H9 (cell line): ENCODE measurements at regions not wholly inside any gene's neighbourhood (a gene's known extent, or its start where the extent isn't known, plus 50 kb on each side); places are given as distances from the start of the nearest gene placed in this dataset.

Experiments
- DNase-seq: peaks from one replicate; pipeline ENCODE4 v3.0.0-alpha.2; 2017
- H2AFZ ChIP-seq: one replicate; pipeline ENCODE4 v1.6.1; 2013; ENCODE audit warnings: mild to moderate bottlenecking, low read length, control low read depth, moderate library complexity
- H2AK5ac ChIP-seq: 2 replicates; pipeline ENCODE4 v1.6.1; 2013; ENCODE audit warnings: low read length, control low read depth, mixed read lengths; ENCODE audit not compliant: insufficient read length
- H2BK120ac ChIP-seq: one replicate; pipeline ENCODE4 v1.6.1; 2013; ENCODE audit warnings: low read depth, mild to moderate bottlenecking, low read length, control low read depth, inconsistent platforms; ENCODE audit not compliant: poor library complexity, severe bottlenecking
- H2BK12ac ChIP-seq: 2 replicates; pipeline ENCODE4 v1.6.1; 2013; ENCODE audit warnings: low read length, control low read depth, mixed read lengths, low read depth; ENCODE audit not compliant: insufficient read length
- H2BK15ac ChIP-seq: 2 replicates; pipeline ENCODE4 v1.6.1; 2013; ENCODE audit warnings: low read depth, low read length, control low read depth
- H2BK20ac ChIP-seq: one replicate; pipeline ENCODE4 v1.6.1; 2013; ENCODE audit warnings: low read depth, mild to moderate bottlenecking, low read length, control low read depth, inconsistent platforms; ENCODE audit not compliant: poor library complexity, severe bottlenecking
- H2BK5ac ChIP-seq: 2 replicates; pipeline ENCODE4 v1.6.1; 2013; ENCODE audit warnings: low read length, control low read depth, mixed read lengths; ENCODE audit not compliant: insufficient read length
- H3K14ac ChIP-seq: 2 replicates; pipeline ENCODE4 v1.6.1; 2013; ENCODE audit warnings: low read length, control low read depth; ENCODE audit not compliant: insufficient read depth
- H3K18ac ChIP-seq: 2 replicates; pipeline ENCODE4 v1.6.1; 2013; ENCODE audit warnings: low read depth, mild to moderate bottlenecking, mixed read lengths, low read length, control low read depth; ENCODE audit not compliant: insufficient read length
- H3K23ac ChIP-seq: 2 replicates; pipeline ENCODE4 v1.6.1; 2013; ENCODE audit warnings: low read length, control low read depth, mixed read lengths, low read depth; ENCODE audit not compliant: insufficient read length
- H3K23me2 ChIP-seq: 2 replicates; pipeline ENCODE4 v1.6.1; 2013; ENCODE audit warnings: low read depth, mild to moderate bottlenecking, mixed read lengths, low read length, control low read depth; ENCODE audit not compliant: insufficient read length, poor library complexity, severe bottlenecking
- H3K27ac ChIP-seq: 2 replicates; pipeline ENCODE4 v1.5.1; 2013; ENCODE audit warnings: low read length, control low read depth, mixed read lengths, low read depth; ENCODE audit not compliant: insufficient read length
- H3K27me3 ChIP-seq: 2 replicates; pipeline ENCODE4 v1.6.1; 2013; ENCODE audit warnings: low read length, control low read depth, inconsistent platforms; ENCODE audit not compliant: insufficient read depth
- H3K4ac ChIP-seq: 2 replicates; pipeline ENCODE4 v1.6.1; 2013; ENCODE audit warnings: low read depth, mild to moderate bottlenecking, control low read depth, inconsistent platforms, low read length, moderate library complexity
- H3K4me1 ChIP-seq: 2 replicates; pipeline ENCODE4 v1.6.1; 2013; ENCODE audit warnings: low read length, control low read depth, inconsistent platforms; ENCODE audit not compliant: insufficient read depth
- H3K4me2 ChIP-seq: 2 replicates; pipeline ENCODE4 v1.6.1; 2013; ENCODE audit warnings: low read length, control low read depth, mixed read lengths; ENCODE audit not compliant: insufficient read length, insufficient read depth
- H3K56ac ChIP-seq: 2 replicates; pipeline ENCODE4 v1.6.1; 2013; ENCODE audit warnings: low read depth, mild to moderate bottlenecking, mixed read lengths, low read length, control low read depth; ENCODE audit not compliant: insufficient read length
- H3K79me1 ChIP-seq: 2 replicates; pipeline ENCODE4 v1.6.1; 2013; ENCODE audit warnings: low read depth, mild to moderate bottlenecking, moderate library complexity, low read length, control low read depth, inconsistent platforms; ENCODE audit not compliant: insufficient read depth, poor library complexity, severe bottlenecking
- H3K79me2 ChIP-seq: 2 replicates; pipeline ENCODE4 v1.6.1; 2013; ENCODE audit warnings: low read length, control low read depth, inconsistent platforms; ENCODE audit not compliant: insufficient read depth
- H3K9ac ChIP-seq: 2 replicates; pipeline ENCODE4 v1.6.1; 2013; ENCODE audit warnings: low read length, control low read depth, mixed read lengths; ENCODE audit not compliant: insufficient read length; ENCODE audit errors: extremely low read depth
- H3K9me3 ChIP-seq: one replicate; pipeline ENCODE4 v1.6.1; 2013; ENCODE audit warnings: low read depth, low read length, inconsistent platforms; ENCODE audit not compliant: control insufficient read depth
- H3T11ph ChIP-seq: one replicate; pipeline ENCODE4 v1.6.1; 2013; ENCODE audit warnings: mild to moderate bottlenecking, low read length, control low read depth, inconsistent platforms
- H4K20me1 ChIP-seq: one replicate; pipeline ENCODE4 v1.6.1; 2013; ENCODE audit not compliant: control insufficient read depth, insufficient read length, insufficient read depth
- H4K5ac ChIP-seq: 2 replicates; pipeline ENCODE4 v1.6.1; 2013; ENCODE audit warnings: low read depth, mild to moderate bottlenecking, mixed read lengths, low read length, control low read depth; ENCODE audit not compliant: insufficient read length
- H4K8ac ChIP-seq: replicated peaks from 2 replicates; pipeline ENCODE4 v1.6.1; 2013; ENCODE audit warnings: low read length, control low read depth, mixed read lengths, low read depth; ENCODE audit not compliant: insufficient read length
- H4K91ac ChIP-seq: 2 replicates; pipeline ENCODE4 v1.6.1; 2013; ENCODE audit warnings: low read depth, mild to moderate bottlenecking, moderate library complexity, mixed read lengths, low read length, control low read depth; ENCODE audit not compliant: insufficient read length
- H3K27ac Mint-ChIP-seq, 3 experiments: 2 replicates in 2 of 3; 3 replicates in 1 of 3; pipeline ENCODE4 v1.8.0; 2020 to 2021; ENCODE audit warnings: mixed read lengths in 3 of 3, mild to moderate bottlenecking in 1 of 3, moderate library complexity in 1 of 3
- H3K27me3 Mint-ChIP-seq: 2 replicates; pipeline ENCODE4 v1.8.0; 2021; ENCODE audit warnings: low read depth, mild to moderate bottlenecking, moderate library complexity, mixed read lengths
- H3K36me3 Mint-ChIP-seq, 3 experiments: 2 replicates in 2 of 3; 3 replicates in 1 of 3; pipeline ENCODE4 v1.8.0; 2020 to 2021; ENCODE audit warnings: low read depth in 3 of 3, mixed read lengths in 3 of 3; ENCODE audit not compliant: insufficient read depth in 1 of 3
- H3K4me1 Mint-ChIP-seq, 2 experiments: 2 replicates each; pipeline ENCODE4 v1.8.0; 2020; ENCODE audit warnings: mixed read lengths in 2 of 2
- H3K4me3 Mint-ChIP-seq, 2 experiments: 2 replicates in 1 of 2; 3 replicates in 1 of 2; pipeline ENCODE4 v1.8.0; 2020 to 2021; ENCODE audit warnings: mild to moderate bottlenecking in 2 of 2, mixed read lengths in 2 of 2, moderate library complexity in 1 of 2
- H3K9me3 Mint-ChIP-seq, 2 experiments: 2 replicates in 1 of 2; 3 replicates in 1 of 2; pipeline ENCODE4 v1.8.0; 2020; ENCODE audit warnings: mild to moderate bottlenecking in 2 of 2, mixed read lengths in 2 of 2, moderate library complexity in 1 of 2
- CTCF ChIP-seq: fragments of 200-600 bp; sonication (generic); conservative IDR thresholded peaks from 3 replicates; pipeline ENCODE4 v1.8.0; 2021; ENCODE audit warnings: antibody characterized with exemption, mild to moderate bottlenecking

- H3K9me3 Mint-ChIP-seq: no peaks in the 10 kb centered on the region
- Histone ChIP-seq H2BK20ac (no peak overlapping the region), H3K4ac (no peak overlapping the region), H3K27ac (no peak overlapping the region), H4K8ac (no peak overlapping the region), H3K23ac (no peak overlapping the region), H3K9ac (no peak overlapping the region), H2BK15ac (no peak overlapping the region), H3K23me2 (no peaks in the 10 kb centered on the region), H2AK5ac (no peak overlapping the region), H3K27me3 (no peaks in the 10 kb centered on the region), H4K5ac (no peak overlapping the region), H3K79me1 (no peaks in the 10 kb centered on the region), H3K4me1 (no peaks in the 10 kb centered on the region), H2AFZ (no peak overlapping the region), H4K20me1 (no peaks in the 10 kb centered on the region), H3T11ph (no peak overlapping the region), H3K18ac (no peak overlapping the region), H3K56ac (no peak overlapping the region), H3K79me2 (no peaks in the 10 kb centered on the region), H2BK12ac (no peak overlapping the region), H3K4me2 (no peak overlapping the region), H4K91ac (no peak overlapping the region), H3K9me3 (no peaks in the 10 kb centered on the region), H3K14ac (no peak overlapping the region), H2BK5ac (no peak overlapping the region), H2BK120ac (no peak overlapping the region)
- no peaks in the 10 kb centered on the region for H3K4me1 Mint-ChIP-seq
- DNase-seq: no peak
- H3K27me3 Mint-ChIP-seq: no peaks in the 10 kb centered on the region; the same call in 1 of the 2 replicates
- TF ChIP-seq CTCF: no peak
- no peaks in the 10 kb centered on the region for H3K36me3 Mint-ChIP-seq
- no peak overlapping the region for H3K4me3 Mint-ChIP-seq
- no peak overlapping the region for H3K27ac Mint-ChIP-seq
Measured at GRCh38 chr3:132378-132777, 64.2 kb upstream of the CHL1 start.
